ENCODE measurements at regions not wholly inside any gene's neighbourhood (a gene's known extent, or its start where the extent isn't known, plus 50 kb on each side); places are given as distances from the start of the nearest gene placed in this dataset.

DNA sequence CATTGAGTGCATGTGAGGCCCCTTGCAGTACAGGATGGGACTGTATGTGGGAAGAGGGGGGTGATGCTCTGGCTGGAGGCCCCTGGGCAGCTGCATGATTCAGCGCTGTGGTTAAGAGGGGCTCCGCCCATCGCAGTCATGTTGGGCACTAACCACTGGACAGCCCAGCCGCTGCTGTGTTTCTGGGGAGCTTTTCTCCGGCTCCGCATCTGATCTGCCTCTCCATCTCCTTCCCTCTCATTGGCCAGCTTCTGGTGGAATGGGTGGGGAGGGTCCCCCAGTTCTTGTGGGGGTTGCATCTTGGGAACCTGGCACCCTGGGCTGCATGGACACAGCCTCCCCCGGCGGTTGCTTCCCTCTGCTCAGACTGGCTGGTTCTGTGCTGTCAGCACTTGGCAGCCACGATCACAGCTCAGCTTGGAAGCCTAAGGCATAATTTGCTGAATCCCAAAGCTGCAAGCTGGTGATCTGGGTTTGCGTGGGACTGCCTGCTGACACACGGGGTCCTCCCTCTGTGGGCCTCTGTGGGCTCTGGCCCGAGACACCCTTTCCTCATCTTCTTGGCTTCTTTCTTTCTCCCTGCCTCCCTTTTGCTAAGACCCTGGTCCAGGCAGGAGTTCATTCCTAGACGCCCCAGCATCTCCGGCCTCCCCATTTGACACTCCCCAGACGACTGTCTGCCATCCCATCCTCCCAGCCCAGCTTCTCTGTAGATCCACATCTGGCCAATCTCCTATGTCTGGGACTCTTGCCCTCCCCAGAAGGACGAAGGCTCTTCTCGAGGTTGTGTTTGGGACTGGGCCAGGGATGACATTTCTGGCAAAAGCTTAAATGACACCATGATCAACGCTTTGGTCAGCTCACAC lies 168.3 kb downstream of the SEC14L1 start:
- DNase-seq, result no peak

DNA sequence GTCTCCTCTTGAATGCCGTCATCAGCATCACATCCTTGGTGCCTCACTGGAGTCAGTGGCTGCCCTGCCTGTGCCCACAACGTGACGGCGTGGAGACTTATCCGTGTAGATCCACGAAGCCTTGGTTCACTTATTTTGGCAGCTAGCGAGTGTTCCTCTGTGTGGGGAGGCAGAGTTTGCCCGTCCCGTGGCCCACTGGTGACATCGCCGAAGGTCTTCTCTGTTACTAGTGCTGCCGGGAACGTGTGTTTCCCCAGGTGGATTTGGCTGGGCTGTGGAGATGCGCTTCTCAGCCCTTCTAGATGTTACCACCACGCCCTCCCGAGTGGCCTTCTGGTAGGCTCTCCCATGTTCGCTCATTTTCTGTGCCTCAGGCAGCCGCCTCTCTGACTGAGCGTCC lies 169.6 kb downstream of the SEC14L1 start:
- no peak for DNase-seq

DNA sequence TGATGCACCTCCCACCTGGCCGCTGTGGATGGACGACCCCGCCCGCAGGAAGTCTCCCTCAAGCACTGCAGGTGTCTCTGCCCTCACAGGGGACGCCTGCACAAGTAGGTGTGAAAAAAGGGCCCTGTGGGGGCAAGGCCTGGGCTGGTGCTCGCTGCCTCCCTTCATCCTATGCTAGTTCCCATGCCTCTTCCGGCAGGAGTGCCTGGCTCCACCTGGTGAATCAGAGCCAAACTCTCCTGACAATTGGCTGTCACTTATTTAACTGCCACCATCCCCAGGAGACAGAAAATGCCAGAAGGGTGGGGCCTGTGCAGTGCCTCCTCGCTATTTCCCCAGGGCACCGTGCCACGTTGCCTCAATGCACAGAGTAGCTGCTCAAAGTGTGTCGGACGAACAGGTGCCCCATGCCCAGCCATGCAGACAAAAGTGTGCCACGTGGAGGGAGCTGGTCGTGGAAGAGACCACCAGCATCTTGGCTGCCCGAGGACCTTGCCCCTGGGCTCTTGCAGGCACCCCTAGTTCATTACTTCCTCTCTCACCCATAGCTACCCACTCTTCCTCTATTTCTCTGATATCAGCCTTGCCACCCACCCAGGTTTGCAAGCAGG lies 170.7 kb downstream of the SEC14L1 start:
- peak; percentile 15 for DNase-seq

DNA sequence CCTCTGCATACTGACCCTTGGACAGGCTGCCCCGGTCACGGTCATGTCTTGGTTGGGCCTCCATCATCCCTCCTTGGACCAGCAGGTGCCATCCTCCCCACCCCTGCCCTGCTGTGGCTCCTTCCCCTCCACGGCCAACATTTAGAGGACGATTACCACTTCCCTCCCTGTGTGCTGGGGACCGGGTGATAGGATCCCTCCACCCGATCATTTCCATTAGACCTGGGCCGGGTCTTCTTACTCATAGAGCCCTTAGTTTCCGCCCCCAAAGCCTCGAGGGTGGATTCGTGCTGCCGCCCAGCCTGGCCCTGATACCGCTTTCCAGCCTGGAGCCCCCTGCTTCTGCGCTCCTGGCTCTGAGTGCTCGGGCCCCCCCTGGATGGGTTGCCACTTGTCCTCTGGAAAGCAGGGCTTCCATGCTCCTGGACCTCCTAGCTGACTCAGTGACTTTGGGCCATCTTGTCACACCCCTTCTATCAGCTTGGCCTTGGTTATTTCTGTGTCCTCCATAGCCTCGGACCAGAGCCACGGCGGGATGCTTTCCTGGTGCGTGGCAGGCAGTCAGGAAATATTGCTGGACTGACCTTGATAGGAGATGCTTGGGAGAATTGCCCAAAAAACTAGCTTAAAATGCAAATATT lies 171.4 kb downstream of the SEC14L1 start:
- no peak for DNase-seq

DNA sequence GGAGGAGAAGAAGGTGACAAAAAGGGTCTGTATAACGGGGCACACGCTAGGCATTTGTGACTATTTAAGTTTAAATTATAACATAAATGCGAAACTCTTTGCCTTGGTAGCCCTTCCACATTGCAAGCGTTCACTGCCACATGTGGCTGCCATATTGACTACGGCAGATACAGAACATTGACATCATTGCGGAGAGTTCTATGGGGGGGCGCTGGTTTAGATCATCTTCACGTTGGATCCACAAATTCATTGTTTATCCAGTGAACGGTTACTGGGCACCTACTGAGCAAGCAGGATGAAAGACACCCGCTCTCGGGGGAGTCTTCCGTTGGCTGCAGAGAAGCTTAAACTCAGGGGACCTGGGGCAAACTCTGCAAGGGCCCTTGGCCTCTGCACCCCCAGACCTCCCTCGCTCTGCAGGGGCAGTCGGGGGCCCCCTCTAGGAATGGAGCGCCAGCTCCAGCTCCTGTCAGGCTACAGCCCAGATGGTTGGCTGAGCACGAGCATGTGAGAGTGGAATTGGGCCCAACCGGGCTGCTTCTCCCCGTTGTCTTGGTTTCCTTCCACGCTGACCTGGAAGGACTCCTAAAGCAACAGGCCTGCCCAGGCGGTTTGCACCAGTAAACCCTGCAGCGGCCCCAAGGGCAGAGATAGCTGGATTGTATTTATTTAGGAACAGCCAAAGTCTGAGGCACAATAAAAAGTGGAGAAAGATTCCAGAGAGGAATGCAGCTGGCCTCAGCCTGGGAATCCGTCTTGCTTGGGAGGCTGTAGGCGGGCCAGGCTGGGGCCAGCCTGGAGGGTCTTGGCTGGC lies 172.2 kb downstream of the SEC14L1 start:
- DNase-seq, result peak; percentile 9

DNA sequence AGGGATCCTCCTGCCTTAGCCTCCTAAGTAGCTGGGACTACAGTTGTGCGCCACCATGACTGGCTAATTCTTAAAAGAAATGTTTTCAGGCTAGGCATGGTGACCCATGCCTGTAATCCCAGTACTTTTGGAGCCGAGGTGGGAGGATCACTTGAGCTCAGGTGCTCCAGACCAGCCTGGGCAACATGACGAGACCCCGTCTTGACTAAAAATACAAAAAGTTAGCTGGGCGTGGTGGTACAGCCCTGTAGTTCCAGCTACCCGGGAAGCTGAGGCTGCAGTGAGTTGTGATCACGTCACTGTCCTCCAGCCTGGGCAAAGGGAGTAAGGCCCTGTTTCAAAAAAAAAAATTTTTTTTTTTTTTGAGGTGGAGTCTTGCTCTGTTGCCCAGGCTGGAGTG lies 173.1 kb downstream of the SEC14L1 start:
- DNase-seq, result no peak

DNA sequence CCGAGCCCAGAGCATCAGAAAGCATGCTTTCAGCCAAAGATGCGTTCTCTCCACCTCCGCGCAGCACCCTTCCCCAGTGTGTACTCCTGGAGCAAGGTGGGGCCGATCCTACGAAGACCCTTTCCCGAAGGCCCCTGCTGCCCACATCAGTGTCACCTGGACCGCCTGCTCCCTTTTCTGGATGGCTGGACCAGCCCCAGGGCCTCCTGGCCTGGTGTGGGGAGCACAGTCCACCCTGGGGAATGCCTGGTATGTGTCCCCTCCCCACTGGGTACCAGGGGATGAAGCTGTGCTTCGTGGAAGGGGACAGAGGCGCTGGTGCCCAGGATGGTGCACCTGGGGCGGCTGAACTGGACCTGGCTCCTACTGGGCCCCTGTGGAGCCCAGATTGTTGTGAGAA lies 173.8 kb downstream of the SEC14L1 start:
- DNase-seq, result no peak

DNA sequence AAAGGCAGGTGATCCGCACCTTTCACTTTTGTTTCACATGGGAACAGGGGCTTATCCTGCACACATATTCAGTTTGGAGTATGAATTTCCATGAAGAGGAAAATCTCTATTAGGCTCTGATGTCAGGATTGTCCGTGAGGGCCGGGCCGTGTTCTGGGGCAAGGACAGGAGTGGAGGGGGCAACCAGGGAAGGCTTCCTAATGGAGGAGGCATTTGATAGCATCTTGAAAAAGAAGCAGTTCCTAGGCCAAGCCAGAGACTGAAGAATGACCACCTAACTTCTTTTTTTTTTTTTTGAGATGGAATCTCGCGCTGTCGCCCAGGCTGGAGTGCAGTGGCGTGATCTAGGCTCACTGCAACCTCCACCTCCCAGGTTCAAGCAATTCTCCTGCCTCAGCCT lies 174.2 kb downstream of the SEC14L1 start:
- no peak for DNase-seq

DNA sequence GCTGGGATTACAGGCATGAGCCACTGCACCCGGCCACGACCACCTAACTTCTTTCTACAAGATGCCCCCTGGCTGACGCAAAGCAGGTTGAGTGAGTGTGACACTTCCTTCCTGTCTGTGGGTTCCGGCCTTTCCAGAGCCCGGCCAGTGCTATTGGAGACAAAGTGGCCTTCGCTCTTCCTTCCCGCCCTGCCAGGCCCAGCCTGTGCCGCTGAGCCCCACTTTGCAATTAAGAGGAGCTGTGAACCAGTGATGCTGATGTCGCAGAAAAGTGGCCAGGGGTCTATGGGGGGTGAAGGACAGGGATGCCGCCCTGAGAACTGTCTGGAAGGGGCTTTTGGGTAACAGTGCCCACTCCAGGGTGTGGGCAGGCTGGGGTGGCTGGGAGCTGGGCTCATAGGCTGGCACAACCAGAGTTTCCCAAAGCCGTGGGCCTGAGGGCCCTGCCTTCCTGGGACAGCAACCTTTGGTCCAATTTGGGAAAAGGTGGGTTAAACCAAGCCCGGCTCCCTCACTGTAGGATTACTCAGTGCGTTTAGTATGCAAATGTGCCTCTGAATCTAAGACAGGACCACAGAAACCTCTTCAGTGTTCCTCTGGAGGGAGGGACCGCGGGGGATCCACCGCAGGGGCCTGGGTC lies 174.9 kb downstream of the SEC14L1 start:
- peak; percentile 22 for DNase-seq

DNA sequence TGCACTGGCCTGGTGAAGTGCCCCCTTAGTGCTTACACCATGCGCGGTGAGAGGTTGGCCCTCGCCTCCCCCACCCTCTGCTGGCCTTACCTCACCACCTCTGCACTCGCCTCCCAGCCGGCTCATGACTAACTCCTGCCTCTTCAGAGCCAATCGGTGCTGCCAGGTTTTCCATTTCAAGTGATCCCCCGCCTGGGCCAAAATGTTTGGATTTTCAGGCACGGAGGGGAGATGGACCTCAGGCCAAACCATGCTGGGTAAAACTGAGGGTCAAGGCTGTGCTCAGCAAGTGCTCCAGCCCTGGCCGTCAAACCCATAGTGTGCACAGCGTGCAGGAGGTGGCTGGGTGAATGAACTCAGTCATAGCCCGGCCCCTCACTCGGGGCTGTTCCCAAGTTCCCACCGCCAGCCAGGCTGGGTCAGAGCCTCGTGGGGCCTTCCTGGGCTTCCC lies 175.4 kb downstream of the SEC14L1 start:
- no peak for DNase-seq

DNA sequence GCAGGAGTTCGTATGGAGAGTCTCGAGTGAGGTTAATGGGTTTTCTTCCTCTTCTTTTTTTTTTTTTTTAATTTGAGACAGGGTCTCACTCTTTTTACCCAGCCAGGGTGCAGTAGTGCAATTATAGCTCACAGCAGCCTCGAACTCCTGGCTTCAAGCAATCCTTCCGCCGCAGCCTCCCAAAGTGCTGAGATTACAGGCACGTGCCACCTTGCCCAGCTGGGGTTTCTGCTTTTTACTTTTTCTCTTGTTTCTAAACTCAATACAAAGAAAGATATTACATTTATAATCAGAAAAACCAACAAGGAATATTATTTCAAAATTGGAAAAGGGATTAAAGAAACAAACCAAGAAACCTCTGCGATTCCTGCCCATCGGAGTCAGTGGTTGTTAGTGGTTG lies 175.9 kb downstream of the SEC14L1 start:
- DNase-seq, result no peak

DNA sequence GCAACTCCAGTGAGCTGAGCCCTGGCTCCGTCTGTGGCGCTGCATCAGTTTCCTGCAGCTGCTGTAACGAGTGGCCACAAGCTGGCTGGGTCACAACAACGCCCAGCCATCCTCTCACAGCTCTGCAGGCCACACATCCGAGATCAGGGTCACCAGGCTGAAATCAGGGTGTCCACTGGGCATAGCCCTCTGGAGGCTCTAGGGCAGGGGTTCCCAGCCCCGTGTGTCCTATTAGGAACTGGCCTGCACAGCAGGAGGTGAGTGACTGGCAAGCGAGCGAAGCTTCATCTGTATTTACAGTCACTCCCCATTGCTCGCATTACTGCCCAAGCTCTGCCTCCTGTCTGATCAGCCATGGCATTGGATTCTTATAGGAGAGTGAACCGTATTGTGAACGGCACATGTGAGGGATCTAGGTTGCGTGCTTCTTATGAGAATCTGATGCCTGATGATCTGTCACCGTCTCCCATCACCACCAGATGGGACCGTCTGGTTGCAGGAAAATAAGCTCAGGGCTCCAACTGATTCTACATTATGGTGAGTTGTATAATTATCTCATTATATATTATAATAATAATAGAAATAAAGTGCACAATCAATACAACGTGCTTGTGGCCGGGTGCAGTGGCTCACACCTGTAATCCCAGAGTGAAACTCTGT lies 176.5 kb downstream of the SEC14L1 start:
- DNase-seq, result no peak

DNA sequence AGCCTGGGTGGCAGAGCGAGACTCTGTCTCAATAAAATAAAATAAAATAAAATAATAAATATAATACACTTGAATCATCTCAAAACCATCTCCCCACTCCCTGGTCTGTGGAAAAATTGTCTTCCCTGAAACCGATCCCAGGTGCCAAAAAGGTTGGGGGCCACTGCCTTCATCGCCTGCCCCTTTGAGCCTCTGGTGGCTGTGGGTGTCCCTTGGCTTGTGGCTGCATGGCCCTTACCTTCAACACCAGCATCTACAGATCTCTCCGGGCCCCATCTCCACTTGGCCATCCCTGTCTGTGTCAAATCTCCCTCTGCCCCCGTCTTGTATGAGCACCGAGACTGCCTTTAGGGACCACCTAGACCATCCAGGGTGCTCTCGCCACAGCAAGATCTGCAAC lies 177.3 kb downstream of the SEC14L1 start:
- no peak for DNase-seq

DNA sequence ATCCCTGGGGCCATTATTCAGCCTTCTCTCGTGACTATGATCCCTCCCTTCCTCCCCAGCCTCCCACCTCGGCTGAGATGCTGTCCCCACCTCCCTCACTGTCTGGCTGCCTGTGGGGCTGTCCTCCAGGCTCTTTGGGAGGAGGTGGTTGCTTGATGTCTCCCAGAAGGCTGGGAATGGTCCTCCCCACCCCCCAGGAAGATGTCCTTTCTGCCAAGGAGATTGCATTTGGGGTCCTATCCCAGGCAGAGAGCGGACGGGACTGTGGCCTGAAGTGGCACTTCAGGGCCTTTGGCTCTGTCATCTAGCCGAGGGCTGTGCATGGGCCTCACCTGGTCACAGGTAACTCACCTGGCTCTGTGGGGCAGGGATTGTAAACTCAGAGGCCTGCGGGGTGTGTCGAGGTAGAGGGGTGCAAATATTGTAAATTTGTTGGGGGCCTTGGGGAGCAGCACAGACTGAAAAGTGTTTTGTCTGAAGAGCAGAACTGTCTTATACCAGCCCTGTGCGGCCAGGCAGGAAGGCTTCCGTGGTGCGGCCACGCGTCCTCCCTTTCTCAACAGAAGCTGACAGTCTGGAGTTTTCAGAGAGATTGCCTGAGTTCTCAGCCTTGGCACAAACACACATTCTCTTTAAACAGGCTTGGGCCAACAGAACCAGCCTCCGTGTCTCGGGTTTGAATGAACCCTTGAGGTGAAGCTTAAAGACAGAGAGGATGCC lies 177.9 kb downstream of the SEC14L1 start:
- DNase-seq, result peak; percentile 16

DNA sequence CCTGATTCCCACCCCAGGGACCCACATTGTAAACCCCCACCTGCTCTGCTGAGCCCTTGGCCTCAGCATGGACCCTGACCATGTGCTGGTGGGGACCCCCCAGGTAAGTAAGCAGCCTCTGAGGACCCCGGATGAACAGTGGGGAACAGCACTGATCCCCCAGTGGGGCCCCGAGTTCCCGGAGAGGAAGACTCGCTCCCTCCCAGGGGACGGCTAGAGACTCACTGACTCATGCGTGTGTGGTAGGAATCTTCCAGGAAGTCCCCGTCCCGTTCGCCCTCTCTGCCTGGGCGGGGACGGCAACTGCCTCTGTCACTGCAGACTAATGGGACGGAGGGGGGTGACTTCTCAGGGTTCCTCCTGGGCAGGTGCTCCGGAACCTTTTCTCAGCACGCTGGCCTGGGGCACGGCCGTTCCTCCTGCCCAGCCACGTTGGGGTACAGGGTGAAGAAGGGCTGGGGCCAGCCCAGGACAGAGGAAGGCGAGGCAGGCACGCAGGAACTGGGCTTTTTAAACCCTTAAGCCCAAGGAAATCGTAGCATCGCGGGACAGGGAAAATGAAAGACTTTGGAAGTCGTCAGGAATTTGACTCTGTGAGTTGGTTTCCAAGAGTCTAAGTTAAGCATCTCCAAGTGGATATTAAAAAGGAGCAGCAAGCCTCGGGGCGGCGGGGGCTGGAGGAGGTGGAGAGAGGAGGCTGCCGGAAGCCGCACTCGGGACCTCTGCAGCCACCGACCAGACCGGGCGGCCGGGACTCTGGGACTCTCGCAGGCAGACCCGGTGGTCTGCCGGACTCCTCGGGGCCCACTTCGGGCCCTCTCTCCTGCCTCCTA lies 178.7 kb downstream of the SEC14L1 start:
- DNase-seq, result peak; percentile 77

DNA sequence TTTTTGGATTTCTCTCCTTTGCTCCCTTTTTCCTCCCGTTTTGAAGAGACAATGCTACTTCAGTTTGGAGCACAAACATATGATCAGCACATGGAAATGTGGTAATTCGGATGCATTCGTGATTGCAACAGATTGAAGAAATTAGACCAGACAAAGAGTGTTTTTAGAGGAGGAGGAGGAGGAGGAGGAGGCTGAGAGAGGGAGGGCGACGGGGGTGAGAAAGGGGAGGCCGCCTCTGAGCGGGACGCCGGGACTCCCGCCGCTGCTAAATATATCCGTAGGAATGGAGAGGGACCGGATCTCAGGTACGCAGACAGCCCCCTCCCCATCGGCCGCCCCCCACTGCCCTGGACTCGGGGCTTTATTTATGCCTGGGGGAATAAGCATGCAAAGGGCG lies 179.3 kb downstream of the SEC14L1 start:
- DNase-seq, result no peak

DNA sequence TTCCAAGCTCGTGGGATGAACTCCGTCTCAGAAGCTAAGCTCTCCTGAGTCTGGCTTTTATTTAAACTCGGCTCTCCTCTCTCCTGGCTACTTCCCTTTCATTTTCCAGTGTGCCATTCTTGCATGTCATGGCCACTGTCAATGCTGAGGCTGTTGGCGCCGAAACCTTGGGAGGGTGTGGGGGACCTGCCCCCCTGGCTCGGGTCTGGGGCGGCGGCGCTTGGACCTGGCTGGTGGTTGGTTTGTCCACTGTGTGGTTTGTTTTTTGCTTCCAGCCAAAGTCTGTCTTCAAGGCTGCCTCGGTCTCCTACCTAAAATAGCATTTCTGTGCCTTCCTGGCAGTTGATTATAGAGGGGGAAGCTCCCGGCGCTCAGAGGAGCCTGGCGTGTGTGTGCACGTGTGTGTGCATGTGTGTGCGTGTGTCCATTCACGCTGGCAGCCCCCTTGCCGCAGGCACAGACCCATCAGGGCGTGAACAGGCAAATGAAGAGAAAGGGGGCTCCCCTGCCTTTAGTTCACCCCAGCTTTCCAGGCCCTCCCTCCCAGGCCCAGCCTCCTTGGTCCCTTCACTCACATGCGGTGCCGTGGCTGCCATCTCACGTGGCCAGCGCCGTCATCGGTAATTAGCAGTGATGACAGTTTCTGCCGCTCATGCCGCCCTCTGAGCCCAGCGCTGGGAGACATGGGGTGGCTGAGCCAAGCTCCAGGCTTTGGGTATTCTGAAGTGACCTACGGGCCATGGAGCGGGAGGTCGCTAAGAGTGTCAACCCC lies 179.9 kb downstream of the SEC14L1 start:
- DNase-seq, result peak; percentile 53

DNA sequence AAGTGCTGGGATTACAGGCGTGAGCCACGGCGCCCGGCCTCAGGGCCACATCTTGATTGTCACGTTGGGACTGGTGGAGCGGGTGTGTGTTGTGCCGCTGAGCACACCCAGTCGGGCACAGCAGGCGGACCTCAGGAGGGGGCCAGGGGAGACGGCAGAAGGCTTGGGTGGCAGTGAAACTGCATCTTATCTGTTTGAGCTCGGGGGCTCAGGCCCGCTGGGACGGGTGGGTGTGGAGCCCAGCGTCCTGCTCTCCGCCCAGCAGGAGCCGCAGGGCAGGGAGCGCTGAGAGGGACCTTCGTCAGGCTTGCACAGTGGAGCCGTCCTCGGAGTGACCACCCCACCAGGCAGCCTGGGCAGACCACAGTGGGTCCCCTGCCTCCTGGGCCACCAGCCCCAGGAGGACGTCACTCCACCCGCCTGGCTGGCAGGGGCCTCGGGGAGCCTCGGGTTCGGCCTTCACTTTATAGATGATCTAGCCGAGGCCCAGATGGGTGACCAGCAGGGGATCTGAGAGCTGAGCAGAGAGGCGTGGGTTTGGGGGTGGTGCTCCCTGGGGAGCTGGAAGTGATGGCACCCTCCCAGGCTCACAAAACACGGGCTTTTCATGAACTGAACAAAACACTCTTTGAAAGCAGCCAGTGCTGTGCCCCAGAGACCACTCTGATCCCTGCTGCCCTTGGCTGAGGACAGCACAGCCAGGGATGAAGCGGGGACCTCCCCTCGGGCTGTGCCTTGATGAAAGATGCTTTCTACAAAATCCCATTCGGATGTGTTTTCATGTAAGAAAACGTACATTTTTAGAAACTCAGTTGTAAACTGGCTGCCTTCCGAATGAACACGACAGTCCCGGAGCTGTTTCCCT lies 181.1 kb downstream of the SEC14L1 start:
- peak; percentile 15 for DNase-seq
